Left cardiac atrium (tissue), 4 donors: ENCODE measurements at regions not wholly inside any gene's neighbourhood (a gene's known extent, or its start where the extent isn't known, plus 50 kb on each side); places are given as distances from the start of the nearest gene placed in this dataset.

ENCODE experiments used
- ATAC-seq, 2 donors: fragments of 200-7000 bp; cut with Tn5 transposase; one replicate each; pipeline ENCODE4 v1.9.1; 2020; ENCODE audit warnings: mild to moderate bottlenecking in 2 of 2, moderate library complexity in 2 of 2
- DNase-seq: peaks from one replicate; pipeline ENCODE4 v3.0.0-alpha.2; 2020
- intact Hi-C, 2 donors: fragments of 100-400 bp; cut with DNase I; formaldehyde crosslinking; loops; one replicate each; pipeline versions ENCODE4 v1.14.1 to v1.15.1; 2022 to 2023
- donor health status: DM: no; HTN: yes; CAD: no.
- donor health status: DM: no; HTN: yes; CAD: no; lungs with severe emphysema.
- donor health status: DM: yes; HTN: yes; CAD: no.
- donor health status: Dilated cardiomyopathy.

DNA sequence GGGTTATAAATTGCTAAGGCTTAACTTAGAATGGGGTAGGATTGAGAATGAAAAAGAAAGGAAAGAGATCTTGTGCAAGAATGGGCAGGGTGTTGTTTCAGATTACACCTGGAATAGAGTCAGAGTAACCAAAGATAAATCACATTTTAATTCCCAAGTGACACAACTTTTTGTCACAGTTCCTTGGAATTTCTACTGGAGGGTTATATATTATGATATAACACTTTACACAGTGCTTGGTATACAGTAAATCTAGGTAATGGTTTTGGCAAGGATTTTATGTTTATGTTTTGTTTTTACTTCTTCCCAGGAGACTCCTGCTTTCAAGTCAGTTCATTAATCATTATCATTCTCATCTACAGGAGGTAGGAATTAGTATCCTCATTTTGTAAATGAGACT lies 115.7 kb upstream of the KCNJ16 start:
- intact Hi-C loops = no loop called here
- no peak for DNase-seq
- no peak for ATAC-seq

DNA sequence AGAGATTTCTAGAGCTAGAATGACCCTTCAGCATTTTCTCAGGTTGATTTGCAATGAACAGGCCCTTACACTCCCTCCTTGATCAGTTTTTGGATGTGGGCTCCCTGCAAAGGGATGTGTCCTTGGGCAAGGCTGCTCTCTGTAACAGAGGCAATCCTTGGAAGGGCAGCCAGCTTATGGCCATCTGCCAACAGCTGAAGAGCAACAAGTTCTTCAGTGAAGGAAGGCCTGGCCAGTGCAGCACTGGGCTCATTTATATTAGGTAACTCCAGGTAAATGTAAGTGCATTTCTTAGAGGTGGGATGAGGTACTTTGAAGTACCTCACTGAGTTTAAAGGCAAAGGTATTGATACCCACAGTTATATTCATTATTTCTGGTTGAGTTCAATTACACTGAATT lies 114.3 kb upstream of the KCNJ16 start:
- peak; percentile 26 for DNase-seq
- ATAC-seq = no peak
- intact Hi-C loops = no loop called here

DNA sequence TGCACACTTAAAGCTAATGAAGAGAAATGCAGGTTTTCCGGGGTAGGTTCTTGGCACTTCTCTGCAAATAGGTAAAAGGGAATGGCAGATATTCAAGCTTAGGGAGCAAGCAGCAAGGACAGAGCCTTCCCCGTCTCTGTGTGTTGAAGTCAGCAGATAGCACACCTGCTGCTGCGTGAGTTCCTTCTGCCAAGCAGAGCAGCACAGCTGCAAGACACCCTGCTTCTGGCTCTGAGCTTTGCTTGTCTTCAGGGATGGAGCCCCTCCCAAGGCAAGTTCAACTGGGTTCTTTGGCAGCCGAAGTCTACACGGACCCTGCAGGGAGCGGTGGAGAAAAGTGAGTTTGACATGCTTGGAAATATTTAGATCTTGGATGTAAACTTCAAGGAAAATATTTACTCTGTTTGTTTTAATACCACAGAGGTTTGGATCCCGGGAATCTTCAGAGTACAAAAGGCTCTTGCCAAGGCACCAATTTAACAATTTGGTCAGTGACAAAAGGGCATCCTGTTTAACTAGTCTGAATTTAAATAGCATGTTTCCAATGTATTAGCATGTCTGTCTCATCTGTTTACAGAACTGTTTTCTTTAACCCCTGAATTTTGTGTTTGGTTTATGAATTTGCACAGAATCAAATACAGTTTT lies 113.4 kb upstream of the KCNJ16 start:
- ATAC-seq = peak in 1 of 2 donors; percentile 30
- intact Hi-C loops = no loop called here
- DNase-seq = no peak

DNA sequence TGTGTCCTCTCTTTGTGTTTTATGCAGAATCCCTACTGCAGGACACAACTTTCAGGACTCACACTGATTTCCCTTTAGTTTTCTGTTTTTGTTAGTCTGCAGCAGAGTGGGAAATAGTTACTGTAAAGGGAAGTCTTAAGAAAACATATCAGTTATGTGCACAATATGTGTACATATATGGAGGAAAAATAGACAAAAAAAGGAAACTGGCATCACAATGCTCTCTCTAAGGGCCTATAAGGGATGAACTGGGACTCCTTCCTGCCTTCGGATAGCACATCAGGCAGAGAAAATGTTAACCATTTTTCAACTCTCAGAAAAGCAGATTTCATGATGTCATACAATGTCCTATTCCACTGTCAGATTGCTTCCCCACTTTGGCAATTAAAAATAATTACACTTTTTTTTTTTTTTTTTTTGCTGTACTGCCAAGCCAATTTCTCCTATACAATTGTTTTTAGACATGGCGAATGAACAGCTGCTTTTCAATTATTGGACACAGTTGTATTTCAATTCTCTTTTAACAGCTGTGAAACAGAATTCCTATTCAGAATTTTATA lies 112.5 kb upstream of the KCNJ16 start:
- ATAC-seq (no peak), DNase-seq (no peak)
- intact Hi-C loops = no loop called here

DNA sequence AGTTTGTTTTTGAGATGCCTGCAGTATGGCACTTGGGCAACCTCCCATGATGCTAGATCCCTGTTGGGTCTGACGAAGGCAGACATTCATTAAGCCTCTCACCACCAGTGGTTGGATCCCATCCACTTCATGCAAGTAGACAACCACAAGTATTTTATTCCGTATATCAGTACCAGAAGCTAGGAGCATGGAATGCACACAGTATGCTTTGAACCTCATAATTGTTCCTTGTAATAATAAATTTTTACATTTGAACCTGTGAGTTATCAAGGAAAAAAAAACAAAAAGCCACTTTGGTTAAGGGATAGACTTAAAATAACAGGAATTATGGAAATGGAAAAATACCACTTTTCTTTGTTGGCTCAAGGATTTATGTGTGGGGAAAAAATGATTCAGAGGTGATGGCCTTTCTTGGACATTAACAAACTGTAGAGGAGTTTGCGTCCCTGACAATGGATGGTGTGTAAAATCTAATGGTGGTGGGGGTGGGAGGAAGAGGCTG lies 107.1 kb upstream of the KCNJ16 start:
- no peak for DNase-seq
- no peak for ATAC-seq
- intact Hi-C loops = no loop called here

DNA sequence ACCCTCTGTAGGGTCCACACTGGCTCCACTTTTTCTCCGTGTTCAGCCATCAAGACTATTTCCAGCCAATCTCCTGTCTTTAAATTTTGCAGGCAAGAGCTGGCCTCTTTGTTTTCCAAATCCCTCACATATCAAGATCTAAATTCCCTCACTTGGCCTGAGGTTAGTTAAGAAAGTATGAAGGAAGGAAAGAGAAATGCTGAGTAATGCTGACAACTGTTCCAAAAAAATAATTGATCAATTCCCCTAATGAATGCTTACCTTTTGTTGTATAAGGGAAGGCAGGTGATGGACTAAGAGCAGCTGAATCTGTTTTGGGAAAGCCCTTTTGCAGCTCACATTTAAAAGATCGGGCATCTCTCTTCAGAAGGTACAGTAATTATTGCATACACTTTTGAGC lies 105.1 kb upstream of the KCNJ16 start:
- intact Hi-C loops = no loop called here
- DNase-seq (no peak), ATAC-seq (no peak)

GRCh38 chr17:69972251-69972650 lies 102.8 kb upstream of the KCNJ16 start:
- no peak for ATAC-seq
- DNase-seq = no peak
- intact Hi-C loops = no loop called here

GRCh38 chr17:69975808-69976207 lies 99.2 kb upstream of the KCNJ16 start:
- ATAC-seq = no peak
- intact Hi-C loops = no loop called here
- no peak for DNase-seq

DNA sequence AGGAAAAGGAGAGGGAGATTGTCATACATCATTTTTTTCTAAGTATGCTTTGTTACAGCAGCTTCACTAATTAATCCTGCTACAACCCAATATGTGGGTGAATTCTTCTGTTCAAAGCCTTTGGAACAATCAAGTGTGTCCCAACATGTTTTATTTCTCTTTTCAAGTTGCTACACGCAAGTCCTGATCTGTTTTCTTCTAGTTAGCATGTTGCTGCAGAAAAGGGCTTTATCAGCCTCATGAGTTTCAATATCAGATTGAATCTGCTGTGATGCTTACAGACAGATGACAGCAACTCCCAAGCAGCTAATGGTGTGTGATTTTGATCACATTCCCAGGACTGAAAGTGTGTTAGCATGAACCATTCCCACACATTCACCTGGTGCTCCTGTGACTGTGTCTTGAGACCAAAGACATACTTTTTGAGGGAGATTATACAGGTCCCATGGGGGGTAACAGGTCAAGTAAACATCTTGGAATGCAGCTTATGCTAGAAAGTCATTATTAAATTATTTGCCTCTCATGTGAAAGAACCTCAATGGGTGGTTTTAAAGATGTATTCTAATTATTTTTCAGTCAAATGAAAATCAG lies 96.9 kb upstream of the KCNJ16 start:
- no peak for ATAC-seq
- DNase-seq = no peak
- intact Hi-C loops = no loop called here

- intact Hi-C loops = loop anchor here in 1 of 2 donors (2.0 kb wide), 1 partner anchor 59 kb away; no protein-coding TSS in a partner anchor
- no peak for ATAC-seq
- DNase-seq = no peak
Observed at GRCh38 chr17:69981441-69981840, 93.6 kb upstream of the KCNJ16 start.

- ATAC-seq (no peak), DNase-seq (no peak)
- intact Hi-C loops = no loop called here
Observed at GRCh38 chr17:69995476-69995875, 79.5 kb upstream of the KCNJ16 start.

- DNase-seq (no peak), ATAC-seq (no peak)
- intact Hi-C loops = no loop called here
Observed at GRCh38 chr17:69997332-69997731, 77.7 kb upstream of the KCNJ16 start.

DNA sequence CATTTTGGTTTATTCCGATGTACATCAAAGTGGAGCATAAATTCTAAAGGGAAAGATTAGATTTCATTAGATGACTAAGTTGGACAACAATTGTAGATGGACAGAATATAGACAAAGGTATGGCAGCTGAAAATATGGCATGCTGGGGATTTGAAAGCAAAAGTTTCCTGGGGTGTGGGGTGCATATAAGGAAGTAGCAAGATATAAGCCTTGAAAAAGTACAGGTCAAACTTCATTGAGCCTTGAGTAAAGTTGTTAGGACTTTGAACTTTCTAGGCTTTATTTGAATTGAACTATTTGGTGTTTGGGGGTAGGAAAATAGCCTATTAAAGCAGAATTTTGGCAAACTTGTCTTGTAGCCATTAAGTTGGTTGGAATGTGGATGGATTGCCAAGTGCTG lies 75.8 kb upstream of the KCNJ16 start:
- DNase-seq (no peak), ATAC-seq (no peak)
- intact Hi-C loops = no loop called here

GRCh38 chr17:70006159-70006558 lies 68.9 kb upstream of the KCNJ16 start:
- ATAC-seq = no peak
- intact Hi-C loops = no loop called here

DNA sequence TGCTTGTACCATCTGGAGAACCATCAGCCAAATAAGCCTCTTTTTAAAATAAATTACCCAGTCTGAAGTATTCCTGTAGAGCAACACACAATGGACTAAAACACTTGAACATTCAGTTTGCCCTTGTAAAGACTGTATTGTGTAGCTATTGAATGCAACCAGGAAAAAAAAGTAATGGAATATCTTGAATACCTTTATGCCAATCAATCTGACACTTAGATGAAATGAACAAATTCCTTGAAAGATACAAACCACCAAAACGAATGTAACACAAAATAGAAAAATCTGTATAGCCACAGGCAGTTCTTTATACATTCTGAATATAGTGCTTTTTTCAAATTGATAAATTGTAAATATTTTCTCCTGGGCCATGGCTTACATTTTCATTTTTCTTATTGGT lies 63.3 kb upstream of the KCNJ16 start:
- ATAC-seq (no peak), DNase-seq (no peak)
- intact Hi-C loops = no loop called here

More at GRCh38 chr17:70006159-70006558, 68.9 kb upstream of the KCNJ16 start:
- DNase-seq = no peak

DNA sequence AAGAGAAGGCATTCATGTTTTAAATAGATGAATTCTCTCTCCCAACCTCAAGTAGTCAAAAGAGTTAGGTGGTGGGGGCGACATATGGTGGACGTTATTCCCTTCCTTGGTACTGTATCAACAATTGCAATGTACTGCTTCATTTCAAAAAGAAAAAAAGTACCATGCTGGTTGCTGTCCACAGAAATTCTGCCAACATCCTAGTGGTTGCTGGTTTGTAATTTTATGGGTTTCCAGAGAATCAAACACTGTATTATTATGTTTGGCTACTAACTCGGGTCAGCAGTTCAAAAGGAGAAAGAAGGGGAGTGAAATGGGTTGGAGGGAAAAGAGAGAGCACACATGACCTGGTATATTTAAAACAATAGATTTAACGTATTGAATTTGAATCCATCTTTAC lies 61.1 kb upstream of the KCNJ16 start:
- intact Hi-C loops = no loop called here
- no peak for ATAC-seq

DNA sequence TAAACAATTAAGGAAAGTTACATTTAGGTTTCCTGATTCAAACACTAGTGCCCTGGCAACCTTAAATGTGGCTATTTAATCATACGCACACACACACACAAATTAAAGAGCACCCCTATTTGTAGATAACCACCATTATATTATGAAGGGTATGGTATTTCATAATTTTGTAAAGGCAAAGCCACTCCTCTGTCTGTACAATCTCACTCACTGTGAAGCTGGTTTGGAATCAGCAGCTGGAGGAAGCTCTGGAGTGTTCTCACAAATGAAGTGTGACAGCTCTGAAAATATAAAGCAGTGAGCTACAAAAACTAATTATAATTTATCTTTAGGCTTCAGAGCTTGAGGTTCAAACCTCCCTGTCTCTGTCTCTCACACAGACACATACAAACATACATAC lies 57.9 kb upstream of the KCNJ16 start:
- no peak for ATAC-seq
- intact Hi-C loops = no loop called here
- DNase-seq = no peak

More for the DNA sequence above, 61.1 kb upstream of the KCNJ16 start:
- no peak for DNase-seq

DNA sequence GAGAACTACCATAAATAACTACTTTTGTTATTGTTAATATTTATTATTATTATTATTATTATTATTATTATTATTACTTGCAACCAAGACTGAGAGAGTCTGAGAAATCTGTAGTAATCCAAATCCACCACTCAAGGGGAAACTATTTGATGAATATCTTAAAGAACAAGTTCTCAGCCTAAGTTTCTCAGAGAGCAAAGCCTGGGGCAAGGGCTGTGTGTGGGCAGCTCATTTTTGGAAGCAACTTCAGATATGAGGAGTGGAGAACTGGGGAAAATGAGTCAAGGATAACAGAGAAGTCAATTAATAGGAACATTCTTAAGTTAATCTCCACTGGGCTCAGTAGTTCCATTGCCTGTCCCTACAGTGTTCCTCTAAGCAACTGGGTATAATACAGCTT lies 57.1 kb upstream of the KCNJ16 start:
- intact Hi-C loops = no loop called here
- ATAC-seq (no peak), DNase-seq (no peak)

DNA sequence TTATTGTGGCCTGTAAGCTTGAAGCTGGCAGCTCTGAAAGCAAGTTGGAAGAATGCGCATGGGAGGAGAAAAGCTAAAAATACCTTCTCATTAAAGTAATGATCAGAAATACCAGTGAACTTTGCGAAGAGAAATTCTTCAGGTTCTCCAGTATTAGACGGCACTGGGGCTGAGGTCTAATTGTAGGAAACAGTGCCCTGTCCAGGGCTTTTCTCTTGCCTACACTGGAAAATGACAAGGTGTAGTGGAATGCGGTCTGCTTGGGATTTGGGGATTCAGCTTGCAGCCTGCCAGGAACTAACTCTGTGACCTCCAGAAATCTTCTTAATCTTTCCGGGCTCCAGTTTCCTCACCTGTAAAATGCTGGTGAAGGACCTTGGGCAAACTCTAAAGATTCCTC lies 53.3 kb upstream of the KCNJ16 start:
- ATAC-seq = no peak
- intact Hi-C loops = no loop called here

GRCh38 chr17:70022175-70022574 lies 52.9 kb upstream of the KCNJ16 start:
- ATAC-seq = no peak
- no peak for DNase-seq
- intact Hi-C loops = no loop called here

More for the DNA sequence above, 53.3 kb upstream of the KCNJ16 start:
- no peak for DNase-seq

DNA sequence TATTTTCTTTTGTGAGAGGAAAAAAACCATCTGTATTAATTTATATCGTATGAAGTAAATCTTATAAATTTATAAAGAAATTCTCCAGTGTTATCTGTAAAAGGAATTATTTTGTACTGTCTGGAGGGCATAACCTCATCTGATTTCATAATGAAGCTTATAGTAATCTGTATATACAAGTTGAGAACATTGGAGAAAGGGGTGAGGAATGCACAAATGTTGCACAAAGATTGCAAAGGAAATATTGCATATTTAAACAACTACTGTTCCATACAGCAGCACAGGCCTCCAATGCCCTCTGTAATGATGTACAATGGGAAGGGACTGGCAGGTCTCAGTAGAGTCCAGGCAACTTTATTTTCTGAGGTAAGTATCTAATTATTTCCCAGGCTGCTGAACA lies 50.8 kb upstream of the KCNJ16 start:
- DNase-seq (no peak), ATAC-seq (no peak)
- intact Hi-C loops = no loop called here
